WI38 (cell line): ENCODE measurements at regions not wholly inside any gene's neighbourhood (a gene's known extent, or its start where the extent isn't known, plus 50 kb on each side); places are given as distances from the start of the nearest gene placed in this dataset.

ENCODE experiments used
- H3K4me3 ChIP-seq: 2 replicates; pipeline ENCODE4 v1.5.1; 2011; ENCODE audit warnings: low read depth, mild to moderate bottlenecking, control low read depth, low read length
- TF ChIP-seq, protein P1 (sequence below): IDR thresholded peaks from 2 replicates; pipeline ENCODE4 v1.5.1; 2012; ENCODE audit warnings: low read depth, mild to moderate bottlenecking, control low read depth, low read length

GRCh38 chr10:29063806-29064644, 224.8 kb upstream of the LYZL1 start:
- H3K4me3 ChIP-seq = no peak overlapping the region
- TF ChIP-seq, protein P1, sequence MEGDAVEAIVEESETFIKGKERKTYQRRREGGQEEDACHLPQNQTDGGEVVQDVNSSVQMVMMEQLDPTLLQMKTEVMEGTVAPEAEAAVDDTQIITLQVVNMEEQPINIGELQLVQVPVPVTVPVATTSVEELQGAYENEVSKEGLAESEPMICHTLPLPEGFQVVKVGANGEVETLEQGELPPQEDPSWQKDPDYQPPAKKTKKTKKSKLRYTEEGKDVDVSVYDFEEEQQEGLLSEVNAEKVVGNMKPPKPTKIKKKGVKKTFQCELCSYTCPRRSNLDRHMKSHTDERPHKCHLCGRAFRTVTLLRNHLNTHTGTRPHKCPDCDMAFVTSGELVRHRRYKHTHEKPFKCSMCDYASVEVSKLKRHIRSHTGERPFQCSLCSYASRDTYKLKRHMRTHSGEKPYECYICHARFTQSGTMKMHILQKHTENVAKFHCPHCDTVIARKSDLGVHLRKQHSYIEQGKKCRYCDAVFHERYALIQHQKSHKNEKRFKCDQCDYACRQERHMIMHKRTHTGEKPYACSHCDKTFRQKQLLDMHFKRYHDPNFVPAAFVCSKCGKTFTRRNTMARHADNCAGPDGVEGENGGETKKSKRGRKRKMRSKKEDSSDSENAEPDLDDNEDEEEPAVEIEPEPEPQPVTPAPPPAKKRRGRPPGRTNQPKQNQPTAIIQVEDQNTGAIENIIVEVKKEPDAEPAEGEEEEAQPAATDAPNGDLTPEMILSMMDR = no peak

GRCh38 chr10:29064680-29065079, 224.2 kb upstream of the LYZL1 start:
- TF ChIP-seq, protein P1 = no peak

GRCh38 chr10:29067161-29067560, 221.7 kb upstream of the LYZL1 start:
- no peak overlapping the region for H3K4me3 ChIP-seq
- TF ChIP-seq, protein P1 = no peak

More at GRCh38 chr10:29064680-29065079, 224.2 kb upstream of the LYZL1 start:
- H3K4me3 ChIP-seq = no peak overlapping the region

GRCh38 chr10:29067628-29068027, 221.2 kb upstream of the LYZL1 start:
- TF ChIP-seq, protein P1 = no peak
- no peak overlapping the region for H3K4me3 ChIP-seq

GRCh38 chr10:29068302-29068701, 220.6 kb upstream of the LYZL1 start:
- TF ChIP-seq, protein P1 = no peak
- H3K4me3 ChIP-seq = no peak overlapping the region

DNA sequence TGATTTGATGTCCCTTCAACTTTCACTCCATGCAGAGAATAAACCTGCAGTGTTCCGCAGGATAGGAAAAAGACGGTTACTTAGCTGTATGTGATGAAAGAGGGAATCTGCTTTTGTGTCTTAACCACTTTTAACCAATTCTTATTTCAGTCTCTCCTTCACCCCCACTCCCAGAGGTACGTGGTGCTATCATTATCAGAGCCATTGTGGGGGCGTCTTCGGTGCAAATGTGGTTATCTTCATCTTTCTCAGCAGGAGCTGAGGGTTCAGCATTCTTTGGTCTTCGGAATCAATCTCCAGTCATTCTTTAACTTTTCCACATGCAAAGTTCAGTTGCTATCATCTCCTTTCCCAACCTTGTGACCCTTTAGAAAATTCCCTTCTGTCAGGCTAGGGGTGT, 219.9 kb upstream of the LYZL1 start:
- TF ChIP-seq, protein P1 = no peak
- no peak overlapping the region for H3K4me3 ChIP-seq

- TF ChIP-seq, protein P1 = no peak
- no peak overlapping the region for H3K4me3 ChIP-seq
Observed at GRCh38 chr10:29069941-29070340, 218.9 kb upstream of the LYZL1 start.
